OCI-LY1 (cell line): ENCODE measurements at regions not wholly inside any gene's neighbourhood (a gene's known extent, or its start where the extent isn't known, plus 50 kb on each side); places are given as distances from the start of the nearest gene placed in this dataset.

ENCODE experiments used
- H2AFZ ChIP-seq: fragments of 200-600 bp; sonication (generic), shearing (Covaris generic); 2 replicates; pipeline ENCODE4 v1.6.0; 2014; ENCODE audit warnings: antibody characterized with exemption, mild to moderate bottlenecking, low read length
- H3F3A ChIP-seq: fragments of 200-600 bp; sonication (generic), shearing (Covaris generic); 2 replicates; pipeline ENCODE4 v1.6.0; 2014; ENCODE audit warnings: mild to moderate bottlenecking, antibody characterized with exemption, low read length, moderate library complexity; ENCODE audit not compliant: insufficient read depth
- H3K27ac ChIP-seq: fragments of 200-600 bp; sonication (generic); 2 replicates; pipeline ENCODE4 v1.5.1; 2014; ENCODE audit warnings: low read length, mixed run types, mild to moderate bottlenecking, low read depth; ENCODE audit not compliant: poor library complexity, severe bottlenecking
- H3K27me3 ChIP-seq: fragments of 200-600 bp; sonication (generic); 2 replicates; pipeline ENCODE4 v1.6.0; 2014; ENCODE audit warnings: antibody characterized with exemption, mild to moderate bottlenecking, low read length, moderate library complexity; ENCODE audit not compliant: insufficient read depth
- H3K36me3 ChIP-seq: fragments of 200-600 bp; sonication (generic); 2 replicates; pipeline ENCODE4 v1.6.1; 2014; ENCODE audit warnings: mild to moderate bottlenecking, antibody characterized with exemption, low read length, moderate library complexity, mixed read lengths; ENCODE audit not compliant: insufficient read depth
- H3K4me1 ChIP-seq: fragments of 200-600 bp; sonication (generic); 2 replicates; pipeline ENCODE4 v1.5.1; 2014; ENCODE audit warnings: mild to moderate bottlenecking, low read length, moderate library complexity; ENCODE audit not compliant: insufficient read depth, severe bottlenecking
- H3K4me2 ChIP-seq: fragments of 200-600 bp; sonication (generic), shearing (Covaris generic); 2 replicates; pipeline ENCODE4 v1.6.1; 2014; ENCODE audit warnings: low read length
- H3K4me3 ChIP-seq: fragments of 200-600 bp; sonication (generic); 2 replicates; pipeline ENCODE4 v1.5.1; 2014; ENCODE audit warnings: low read length, low read depth, mild to moderate bottlenecking, mixed read lengths; ENCODE audit not compliant: poor library complexity, severe bottlenecking
- H3K79me2 ChIP-seq: fragments of 200-600 bp; shearing (Covaris generic); 2 replicates; pipeline ENCODE4 v1.6.1; 2016; ENCODE audit warnings: mixed run types, low read length, mixed read lengths; ENCODE audit not compliant: insufficient read depth
- H3K9ac ChIP-seq: fragments of 200-600 bp; sonication (generic), shearing (Covaris generic); 2 replicates; pipeline ENCODE4 v1.6.1; 2014; ENCODE audit warnings: mild to moderate bottlenecking, low read length, mixed read lengths
- H3K9me2 ChIP-seq: fragments of 200-600 bp; sonication (generic), shearing (Covaris generic); 2 replicates; pipeline ENCODE4 v1.6.1; 2014; ENCODE audit warnings: low read depth, mild to moderate bottlenecking, low read length, mixed read lengths
- H3K9me3 ChIP-seq: fragments of 200-600 bp; shearing (Covaris generic); 2 replicates; pipeline ENCODE4 v1.6.1; 2014; ENCODE audit warnings: low read length, mixed read lengths
- H4K20me1 ChIP-seq: fragments of 200-600 bp; sonication (generic), shearing (Covaris generic); 2 replicates; pipeline ENCODE4 v1.6.0; 2016; ENCODE audit warnings: mild to moderate bottlenecking, low read length; ENCODE audit not compliant: insufficient read depth
- CTCF ChIP-seq: fragments of 200-600 bp; sonication (generic), shearing (Covaris generic); IDR thresholded peaks from 2 replicates; pipeline ENCODE4 v1.5.1; 2017; ENCODE audit warnings: mild to moderate bottlenecking, antibody characterized with exemption, low read length, moderate library complexity, mixed read lengths
- EZH2 ChIP-seq: fragments of 200-600 bp; sonication (generic), shearing (Covaris generic); IDR thresholded peaks from 2 replicates; pipeline ENCODE4 v1.8.0; 2017; ENCODE audit warnings: borderline replicate concordance, mixed run types, mild to moderate bottlenecking, antibody characterized with exemption, low read length, moderate library complexity, mixed read lengths

- Histone ChIP-seq H3K36me3 (no peaks in the 10 kb centered on the region), H3K79me2 (no peaks in the 10 kb centered on the region), H3K9me3 (no peaks in the 10 kb centered on the region), H3F3A (no peaks in the 10 kb centered on the region), H3K4me1 (no peaks in the 10 kb centered on the region), H3K27me3 (no peaks in the 10 kb centered on the region), H3K9ac (no peak overlapping the region), H3K4me3 (no peak overlapping the region), H2AFZ (no peak overlapping the region), H3K27ac (no peak overlapping the region), H3K9me2 (no peaks in the 10 kb centered on the region), H4K20me1 (no peaks in the 10 kb centered on the region), H3K4me2 (no peak overlapping the region)
- TF ChIP-seq EZH2 = no peak
- TF ChIP-seq CTCF = no peak
Observed at GRCh38 chr13:31413516-31413915, 213.7 kb downstream of the B3GLCT start.

GRCh38 chr13:31416066-31416465, 216.3 kb downstream of the B3GLCT start:
- Histone ChIP-seq H3K4me2 (no peak overlapping the region), H3K9ac (no peak overlapping the region), H4K20me1 (no peaks in the 10 kb centered on the region), H3K27me3 (no peaks in the 10 kb centered on the region), H3K4me3 (no peak overlapping the region), H3K27ac (no peak overlapping the region), H3F3A (no peaks in the 10 kb centered on the region), H3K36me3 (no peaks in the 10 kb centered on the region), H3K9me2 (no peaks in the 10 kb centered on the region), H3K9me3 (no peaks in the 10 kb centered on the region), H3K79me2 (no peaks in the 10 kb centered on the region), H2AFZ (no peak overlapping the region), H3K4me1 (no peaks in the 10 kb centered on the region)
- TF ChIP-seq CTCF (no peak), EZH2 (no peak)

- Histone ChIP-seq H3K27me3 (no peaks in the 10 kb centered on the region), H3F3A (no peaks in the 10 kb centered on the region), H3K4me2 (no peak overlapping the region), H3K79me2 (no peaks in the 10 kb centered on the region), H3K4me1 (no peaks in the 10 kb centered on the region), H3K9me2 (no peaks in the 10 kb centered on the region), H2AFZ (no peak overlapping the region), H3K4me3 (no peak overlapping the region), H4K20me1 (no peaks in the 10 kb centered on the region), H3K36me3 (no peaks in the 10 kb centered on the region), H3K27ac (no peak overlapping the region), H3K9ac (no peak overlapping the region), H3K9me3 (no peaks in the 10 kb centered on the region)
- TF ChIP-seq EZH2 (no peak), CTCF (no peak)
Observed at GRCh38 chr13:31418186-31418585, 218.4 kb downstream of the B3GLCT start.
